Fibroblast of lung (primary cell): ENCODE measurements at regions not wholly inside any gene's neighbourhood (a gene's known extent, or its start where the extent isn't known, plus 50 kb on each side); places are given as distances from the start of the nearest gene placed in this dataset.

Experiments used
- DNase-seq, 2 donors: peaks; one replicate each; pipeline versions ENCODE4 v3.0.0 to v3.0.0-alpha.2; 2010; ENCODE audit warnings: low read depth in 2 of 2
- H2AFZ ChIP-seq: 2 replicates; pipeline ENCODE4 v1.5.1; 2012; ENCODE audit warnings: low read length, control low read depth, inconsistent platforms
- H3K27ac ChIP-seq: 2 replicates; pipeline ENCODE4 v1.5.1; 2011; ENCODE audit warnings: low read length, control low read depth; ENCODE audit not compliant: insufficient read depth
- H3K27me3 ChIP-seq: 2 replicates; pipeline ENCODE4 v1.5.1; 2011; ENCODE audit warnings: mild to moderate bottlenecking, low read length; ENCODE audit not compliant: control insufficient read depth, insufficient read depth
- H3K36me3 ChIP-seq: 2 replicates; pipeline ENCODE4 v1.5.1; 2011; ENCODE audit warnings: low read length; ENCODE audit not compliant: control insufficient read depth, insufficient read depth
- H3K4me1 ChIP-seq: 2 replicates; pipeline ENCODE4 v1.5.1; 2011; ENCODE audit warnings: low read length; ENCODE audit not compliant: control insufficient read depth, insufficient read depth; ENCODE audit errors: extremely low read depth
- H3K4me2 ChIP-seq: 2 replicates; pipeline ENCODE4 v1.5.1; 2011; ENCODE audit warnings: low read length, control low read depth; ENCODE audit not compliant: insufficient read depth; ENCODE audit errors: extremely low read depth
- H3K4me3 ChIP-seq, 4 experiments: fragments of 200-600 bp in 1 of 4; sonication (generic) in 1 of 4; replicated peaks in 1 of 4; 2 replicates each; pipeline ENCODE4 v1.5.1; 2011 to 2016; ENCODE audit warnings: low read length in 4 of 4, low read depth in 3 of 4, mild to moderate bottlenecking in 3 of 4, control low read depth in 2 of 4, inconsistent platforms in 1 of 4, mixed read lengths in 1 of 4; ENCODE audit not compliant: insufficient read depth in 1 of 4; ENCODE audit errors: control extremely low read depth in 1 of 4
- H3K79me2 ChIP-seq: 2 replicates; pipeline ENCODE4 v1.5.1; 2012; ENCODE audit warnings: mild to moderate bottlenecking, low read length, inconsistent platforms; ENCODE audit not compliant: control insufficient read depth, insufficient read depth
- H3K9ac ChIP-seq: 2 replicates; pipeline ENCODE4 v1.5.1; 2011; ENCODE audit warnings: mild to moderate bottlenecking, low read length, control low read depth; ENCODE audit not compliant: insufficient read depth
- H3K9me3 ChIP-seq: 2 replicates; pipeline ENCODE4 v1.5.1; 2012; ENCODE audit warnings: low read depth, low read length; ENCODE audit not compliant: control insufficient read depth, insufficient read depth
- H4K20me1 ChIP-seq: 2 replicates; pipeline ENCODE4 v1.5.1; 2011; ENCODE audit warnings: low read length; ENCODE audit not compliant: control insufficient read depth, insufficient read depth; ENCODE audit errors: extremely low read depth
- EZH2 ChIP-seq: IDR thresholded peaks from 2 replicates; pipeline ENCODE4 v1.5.1; 2012; ENCODE audit warnings: low read length, control low read depth, mild to moderate bottlenecking; ENCODE audit errors: missing control alignments
- TF ChIP-seq, protein P1 (sequence below), 2 donors: IDR thresholded peaks in 1 of 2; conservative IDR thresholded peaks in 1 of 2; 1 replicate in 1 of 2; 2 replicates in 1 of 2; pipeline ENCODE4 v1.5.1; 2011 to 2012; ENCODE audit warnings: low read length in 2 of 2, control low read depth in 1 of 2, inconsistent platforms in 1 of 2, low read depth in 1 of 2, mild to moderate bottlenecking in 1 of 2

DNA sequence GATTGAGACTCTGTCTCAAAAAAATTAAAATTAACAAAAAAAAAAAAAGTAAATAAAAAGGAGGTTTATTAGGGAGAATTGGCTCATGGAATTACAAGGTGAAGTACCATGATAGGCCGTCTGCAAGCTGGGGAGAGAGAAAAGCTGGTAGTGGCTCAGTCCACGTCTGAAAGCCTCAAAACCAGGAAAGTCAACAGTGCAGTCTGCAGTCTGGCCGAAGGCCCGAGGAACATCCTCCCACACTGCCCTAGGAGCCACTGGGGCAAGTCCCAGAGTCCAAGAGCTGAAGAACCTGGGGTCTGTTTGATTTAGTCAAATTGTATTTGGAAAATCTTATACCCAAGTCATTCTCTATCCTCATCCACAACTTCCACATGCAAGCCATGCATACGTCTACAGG, 59.0 kb upstream of the RAB18 start:
- Histone ChIP-seq H4K20me1 (no peaks in the 10 kb centered on the region), H3K9ac (no peak overlapping the region), H3K4me3 (no peak overlapping the region), H3K79me2 (no peaks in the 10 kb centered on the region), H3K9me3 (no peaks in the 10 kb centered on the region), H3K4me1 (no peaks in the 10 kb centered on the region), H3K4me2 (no peak overlapping the region), H2AFZ (no peak overlapping the region), H3K27me3 (no peaks in the 10 kb centered on the region), H3K27ac (no peak overlapping the region), H3K36me3 (no peaks in the 10 kb centered on the region)
- no peak for DNase-seq
- no peak for TF ChIP-seq EZH2
- TF ChIP-seq, protein P1, sequence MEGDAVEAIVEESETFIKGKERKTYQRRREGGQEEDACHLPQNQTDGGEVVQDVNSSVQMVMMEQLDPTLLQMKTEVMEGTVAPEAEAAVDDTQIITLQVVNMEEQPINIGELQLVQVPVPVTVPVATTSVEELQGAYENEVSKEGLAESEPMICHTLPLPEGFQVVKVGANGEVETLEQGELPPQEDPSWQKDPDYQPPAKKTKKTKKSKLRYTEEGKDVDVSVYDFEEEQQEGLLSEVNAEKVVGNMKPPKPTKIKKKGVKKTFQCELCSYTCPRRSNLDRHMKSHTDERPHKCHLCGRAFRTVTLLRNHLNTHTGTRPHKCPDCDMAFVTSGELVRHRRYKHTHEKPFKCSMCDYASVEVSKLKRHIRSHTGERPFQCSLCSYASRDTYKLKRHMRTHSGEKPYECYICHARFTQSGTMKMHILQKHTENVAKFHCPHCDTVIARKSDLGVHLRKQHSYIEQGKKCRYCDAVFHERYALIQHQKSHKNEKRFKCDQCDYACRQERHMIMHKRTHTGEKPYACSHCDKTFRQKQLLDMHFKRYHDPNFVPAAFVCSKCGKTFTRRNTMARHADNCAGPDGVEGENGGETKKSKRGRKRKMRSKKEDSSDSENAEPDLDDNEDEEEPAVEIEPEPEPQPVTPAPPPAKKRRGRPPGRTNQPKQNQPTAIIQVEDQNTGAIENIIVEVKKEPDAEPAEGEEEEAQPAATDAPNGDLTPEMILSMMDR (conservative IDR thresholded peaks at IDR 0.05 in 1 of 2, IDR thresholded peaks at IDR 0.05 in 1 of 2; ENCODE audit: low read depth in 1 of 2, low read length in 2 of 2), result no peak

DNA sequence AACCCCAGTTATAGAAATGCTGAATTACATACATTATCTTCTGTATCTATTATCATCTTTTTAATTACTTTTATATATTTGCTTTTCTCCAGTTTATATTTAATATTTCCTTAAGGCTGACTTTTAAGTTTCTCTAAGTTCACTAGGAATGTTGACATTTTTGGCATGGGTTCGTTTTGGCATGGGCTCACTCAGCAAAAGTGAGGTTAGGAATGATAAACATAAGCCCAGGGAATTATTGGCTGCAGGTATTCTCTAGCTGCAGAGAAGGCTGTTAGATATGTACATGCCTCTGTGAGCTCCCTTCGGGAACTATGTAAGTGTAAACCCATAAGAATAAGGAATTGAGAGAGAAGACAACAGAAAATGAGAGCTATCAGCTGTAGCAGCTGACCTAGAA, 63.6 kb upstream of the RAB18 start:
- Histone ChIP-seq H3K4me2 (no peak overlapping the region), H3K36me3 (no peaks in the 10 kb centered on the region), H3K9ac (no peak overlapping the region), H3K27me3 (no peaks in the 10 kb centered on the region), H3K79me2 (no peaks in the 10 kb centered on the region), H4K20me1 (no peaks in the 10 kb centered on the region), H2AFZ (no peak overlapping the region), H3K4me3 (no peak overlapping the region), H3K27ac (no peak overlapping the region), H3K9me3 (no peaks in the 10 kb centered on the region), H3K4me1 (no peaks in the 10 kb centered on the region)
- DNase-seq, result no peak
- no peak for TF ChIP-seq EZH2
- TF ChIP-seq, protein P1 (conservative IDR thresholded peaks at IDR 0.05 in 1 of 2, IDR thresholded peaks at IDR 0.05 in 1 of 2; ENCODE audit: low read depth in 1 of 2, low read length in 2 of 2), result no peak

DNA sequence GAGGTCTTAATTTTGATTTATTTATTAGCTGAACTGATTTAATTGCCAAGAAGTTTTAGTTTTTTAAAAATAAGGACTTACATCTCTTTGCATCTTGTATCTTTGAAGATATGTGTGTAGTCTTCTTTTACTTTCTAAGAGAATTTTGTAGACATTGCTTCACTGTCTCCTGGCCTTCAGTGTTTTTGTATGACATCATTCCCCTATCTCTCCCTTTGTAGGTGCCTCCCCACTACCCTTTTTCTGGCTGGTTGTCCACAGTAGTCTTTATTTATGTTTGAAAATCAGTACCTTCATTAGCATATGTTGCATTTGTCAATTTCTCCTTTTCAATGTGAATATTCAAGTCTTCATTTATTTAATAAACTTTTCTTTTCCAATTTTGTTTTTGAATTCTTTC, 64.1 kb upstream of the RAB18 start:
- H2AFZ ChIP-seq, result no peak overlapping the region
- H3K9me3 ChIP-seq, result no peaks in the 10 kb centered on the region
- no peaks in the 10 kb centered on the region for H3K36me3 ChIP-seq
- no peaks in the 10 kb centered on the region for H3K79me2 ChIP-seq
- no peak overlapping the region for H3K4me3 ChIP-seq
- H3K27me3 ChIP-seq, result no peaks in the 10 kb centered on the region
- no peak overlapping the region for H3K4me2 ChIP-seq
- H3K27ac ChIP-seq, result no peak overlapping the region
- no peak for TF ChIP-seq EZH2
- TF ChIP-seq, protein P1 (conservative IDR thresholded peaks at IDR 0.05 in 1 of 2, IDR thresholded peaks at IDR 0.05 in 1 of 2; ENCODE audit: low read depth in 1 of 2, low read length in 2 of 2), result no peak
- H3K4me1 ChIP-seq, result no peaks in the 10 kb centered on the region
- no peak overlapping the region for H3K9ac ChIP-seq
- DNase-seq, result no peak
- no peaks in the 10 kb centered on the region for H4K20me1 ChIP-seq
